Breast epithelium (tissue), 3 donors: ENCODE measurements at regions not wholly inside any gene's neighbourhood (a gene's known extent, or its start where the extent isn't known, plus 50 kb on each side); places are given as distances from the start of the nearest gene placed in this dataset.

Source experiments
- CTCF ChIP-seq, 3 donors: fragments of 450-650 bp; IDR thresholded peaks; one replicate each; pipeline ENCODE4 v1.5.1; 2016 to 2017; ENCODE audit warnings: antibody characterized with exemption in 3 of 3, mild to moderate bottlenecking in 3 of 3, moderate library complexity in 3 of 3
- POLR2A ChIP-seq: fragments of 450-650 bp; IDR thresholded peaks from one replicate; pipeline ENCODE4 v1.6.1; 2016; ENCODE audit warnings: antibody characterized with exemption, mild to moderate bottlenecking, moderate library complexity

GRCh38 chr12:126899926-126900792 lies 1366.8 kb upstream of the TMEM132C start:
- no peak for TF ChIP-seq CTCF (IDR thresholded peaks at IDR 0.05)
- no peak for TF ChIP-seq POLR2A
